Activated naive CD4-positive, alpha-beta T cell treated with anti-CD3 and anti-CD28 coated beads, Interleukin-2, amount 10 ng/mL, durations not matched to agents 7 days and 5 days (primary cell): ENCODE measurements at regions not wholly inside any gene's neighbourhood (a gene's known extent, or its start where the extent isn't known, plus 50 kb on each side); places are given as distances from the start of the nearest gene placed in this dataset.

Experiments
- CTCF ChIA-PET: fragments of 350-600 bp; sonication (Branson Sonifier 250); formaldehyde crosslinking; loops from one replicate; lab custom pipeline; 2021; ENCODE audit warnings: antibody characterized with exemption; lab: Charles Lee
- DNase-seq: peaks from one replicate; pipeline ENCODE4 v3.0.0-alpha.2; 2020
- H3K27ac Mint-ChIP-seq: one replicate; pipeline ENCODE4 v1.8.0; 2021; ENCODE audit warnings: mild to moderate bottlenecking, moderate library complexity, mixed read lengths
- H3K27me3 Mint-ChIP-seq: one replicate; pipeline ENCODE4 v1.8.0; 2021; ENCODE audit warnings: mild to moderate bottlenecking, mixed read lengths
- H3K36me3 Mint-ChIP-seq: one replicate; pipeline ENCODE4 v1.8.0; 2021; ENCODE audit warnings: mixed read lengths
- H3K4me1 Mint-ChIP-seq: one replicate; pipeline ENCODE4 v1.8.0; 2021; ENCODE audit warnings: mixed read lengths
- H3K4me3 Mint-ChIP-seq: one replicate; pipeline ENCODE4 v1.8.0; 2021; ENCODE audit warnings: mild to moderate bottlenecking, moderate library complexity, mixed read lengths
- H3K9me3 Mint-ChIP-seq: one replicate; pipeline ENCODE4 v1.8.0; 2021; ENCODE audit warnings: mixed read lengths

GRCh38 chr2:146068051-146068450 is 1548.1 kb upstream of the ZEB2 start:
- Mint-ChIP-seq H3K27ac (no peak overlapping the region), H3K9me3 (peaks cover 12% of the 10 kb centered on the region), H3K4me1 (no peaks in the 10 kb centered on the region), H3K4me3 (no peak overlapping the region), H3K27me3 (no peaks in the 10 kb centered on the region), H3K36me3 (no peaks in the 10 kb centered on the region)
- DNase-seq, result no peak
- CTCF ChIA-PET, result no interaction called here

GRCh38 chr2:146048141-146048540 is 1528.2 kb upstream of the ZEB2 start:
- CTCF ChIA-PET, result no interaction called here
- Mint-ChIP-seq H3K36me3 (no peaks in the 10 kb centered on the region), H3K27me3 (no peaks in the 10 kb centered on the region), H3K4me3 (no peak overlapping the region), H3K9me3 (no peaks in the 10 kb centered on the region), H3K4me1 (no peaks in the 10 kb centered on the region), H3K27ac (no peak overlapping the region)
- DNase-seq, result no peak

- Mint-ChIP-seq H3K27me3 (no peaks in the 10 kb centered on the region), H3K4me3 (no peak overlapping the region), H3K4me1 (no peaks in the 10 kb centered on the region), H3K36me3 (no peaks in the 10 kb centered on the region), H3K27ac (no peak overlapping the region), H3K9me3 (no peaks in the 10 kb centered on the region)
- CTCF ChIA-PET, result no interaction called here
- DNase-seq, result no peak
These were observed 1521.5 kb upstream of the ZEB2 start for GRCh38 chr2:146041274-146041910.

GRCh38 chr2:146040051-146040450 is 1520.1 kb upstream of the ZEB2 start:
- Mint-ChIP-seq H3K9me3 (no peaks in the 10 kb centered on the region), H3K4me3 (no peak overlapping the region), H3K4me1 (no peaks in the 10 kb centered on the region), H3K27me3 (no peaks in the 10 kb centered on the region), H3K27ac (no peak overlapping the region), H3K36me3 (no peaks in the 10 kb centered on the region)
- CTCF ChIA-PET, result no interaction called here
- DNase-seq, result no peak

GRCh38 chr2:146038014-146038413 is 1518.1 kb upstream of the ZEB2 start:
- no peaks in the 10 kb centered on the region for H3K36me3 Mint-ChIP-seq
- no peak for DNase-seq
- H3K4me3 Mint-ChIP-seq, result no peak overlapping the region
- CTCF ChIA-PET, result no interaction called here
- H3K4me1 Mint-ChIP-seq, result no peaks in the 10 kb centered on the region
- no peaks in the 10 kb centered on the region for H3K9me3 Mint-ChIP-seq
- no peak overlapping the region for H3K27ac Mint-ChIP-seq
- no peaks in the 10 kb centered on the region for H3K27me3 Mint-ChIP-seq

- H3K27ac Mint-ChIP-seq, result no peak overlapping the region
- CTCF ChIA-PET, result no interaction called here
- no peak for DNase-seq
- no peaks in the 10 kb centered on the region for H3K9me3 Mint-ChIP-seq
- H3K4me3 Mint-ChIP-seq, result no peak overlapping the region
- H3K27me3 Mint-ChIP-seq, result no peaks in the 10 kb centered on the region
- no peaks in the 10 kb centered on the region for H3K4me1 Mint-ChIP-seq
- H3K36me3 Mint-ChIP-seq, result no peaks in the 10 kb centered on the region
These were observed 1517.5 kb upstream of the ZEB2 start for GRCh38 chr2:146037334-146037870.

GRCh38 chr2:146031158-146031557 is 1511.2 kb upstream of the ZEB2 start:
- Mint-ChIP-seq H3K4me1 (no peaks in the 10 kb centered on the region), H3K36me3 (no peaks in the 10 kb centered on the region), H3K27ac (no peak overlapping the region), H3K4me3 (no peak overlapping the region), H3K27me3 (no peaks in the 10 kb centered on the region), H3K9me3 (peaks cover 4% of the 10 kb centered on the region)
- no peak for DNase-seq
- CTCF ChIA-PET, result no interaction called here

GRCh38 chr2:146027156-146027555 is 1507.2 kb upstream of the ZEB2 start:
- Mint-ChIP-seq H3K9me3 (peaks cover 4% of the 10 kb centered on the region), H3K4me1 (no peaks in the 10 kb centered on the region), H3K36me3 (no peaks in the 10 kb centered on the region), H3K27ac (no peak overlapping the region), H3K4me3 (no peak overlapping the region), H3K27me3 (no peaks in the 10 kb centered on the region)
- CTCF ChIA-PET, result no interaction called here
- no peak for DNase-seq

GRCh38 chr2:146025519-146025918 is 1505.6 kb upstream of the ZEB2 start:
- no peak for DNase-seq
- no peak overlapping the region for H3K27ac Mint-ChIP-seq
- no peak overlapping the region for H3K4me3 Mint-ChIP-seq
- peaks cover 3% of the 10 kb centered on the region for H3K9me3 Mint-ChIP-seq
- CTCF ChIA-PET, result no interaction called here
- no peaks in the 10 kb centered on the region for H3K27me3 Mint-ChIP-seq
- no peaks in the 10 kb centered on the region for H3K4me1 Mint-ChIP-seq
- H3K36me3 Mint-ChIP-seq, result no peaks in the 10 kb centered on the region

GRCh38 chr2:146024212-146024743 is 1504.4 kb upstream of the ZEB2 start:
- Mint-ChIP-seq H3K9me3 (peaks cover 3% of the 10 kb centered on the region), H3K27me3 (no peaks in the 10 kb centered on the region), H3K27ac (no peak overlapping the region), H3K4me3 (no peak overlapping the region), H3K36me3 (no peaks in the 10 kb centered on the region), H3K4me1 (no peaks in the 10 kb centered on the region)
- CTCF ChIA-PET, result no interaction called here
- no peak for DNase-seq

- CTCF ChIA-PET, result no interaction called here
- Mint-ChIP-seq H3K4me3 (no peak overlapping the region), H3K27me3 (no peaks in the 10 kb centered on the region), H3K27ac (no peak overlapping the region), H3K9me3 (no peaks in the 10 kb centered on the region), H3K36me3 (no peaks in the 10 kb centered on the region), H3K4me1 (no peaks in the 10 kb centered on the region)
- DNase-seq, result no peak
These were observed 1484.5 kb upstream of the ZEB2 start for GRCh38 chr2:146004462-146004861.

GRCh38 chr2:146003337-146003736 is 1483.4 kb upstream of the ZEB2 start:
- Mint-ChIP-seq H3K4me1 (no peaks in the 10 kb centered on the region), H3K27ac (no peak overlapping the region), H3K27me3 (no peaks in the 10 kb centered on the region), H3K9me3 (no peaks in the 10 kb centered on the region), H3K36me3 (no peaks in the 10 kb centered on the region), H3K4me3 (no peak overlapping the region)
- no peak for DNase-seq
- CTCF ChIA-PET, result no interaction called here

GRCh38 chr2:145994910-145995309 is 1475.0 kb upstream of the ZEB2 start:
- Mint-ChIP-seq H3K4me3 (no peak overlapping the region), H3K4me1 (no peaks in the 10 kb centered on the region), H3K9me3 (peaks cover 18% of the 10 kb centered on the region), H3K27me3 (no peaks in the 10 kb centered on the region), H3K27ac (no peak overlapping the region), H3K36me3 (no peaks in the 10 kb centered on the region)
- no peak for DNase-seq
- CTCF ChIA-PET, result no interaction called here

GRCh38 chr2:145992572-145992971 is 1472.7 kb upstream of the ZEB2 start:
- CTCF ChIA-PET, result no interaction called here
- DNase-seq, result no peak
- Mint-ChIP-seq H3K36me3 (no peaks in the 10 kb centered on the region), H3K27me3 (no peaks in the 10 kb centered on the region), H3K4me3 (no peak overlapping the region), H3K9me3 (peaks cover 15% of the 10 kb centered on the region), H3K4me1 (no peaks in the 10 kb centered on the region), H3K27ac (no peak overlapping the region)

GRCh38 chr2:145987793-145988192 is 1467.9 kb upstream of the ZEB2 start:
- DNase-seq, result no peak
- no peak overlapping the region for H3K27ac Mint-ChIP-seq
- no peaks in the 10 kb centered on the region for H3K4me1 Mint-ChIP-seq
- no peaks in the 10 kb centered on the region for H3K27me3 Mint-ChIP-seq
- no peak overlapping the region for H3K4me3 Mint-ChIP-seq
- CTCF ChIA-PET, result no interaction called here
- H3K9me3 Mint-ChIP-seq, result peaks cover 3% of the 10 kb centered on the region
- no peaks in the 10 kb centered on the region for H3K36me3 Mint-ChIP-seq
